Esophagus muscularis mucosa (tissue), 4 donors: ENCODE measurements at regions not wholly inside any gene's neighbourhood (a gene's known extent, or its start where the extent isn't known, plus 50 kb on each side); places are given as distances from the start of the nearest gene placed in this dataset.
A peak's percentile ranks its signal among the peaks of the same experiment; 100 is the strongest.

Source experiments
- DNase-seq: peaks from one replicate; pipeline ENCODE4 v3.0.0-alpha.2; 2017; ENCODE audit errors: extremely low spot score
- H3K27ac ChIP-seq, 4 donors: fragments of 200-600 bp; sonication (generic); replicated peaks in 1 of 4; 1 replicate in 3 of 4; 2 replicates in 1 of 4; pipeline ENCODE4 v1.5.1; 2016 to 2019; ENCODE audit warnings: mild to moderate bottlenecking in 1 of 4
- H3K27me3 ChIP-seq, 4 donors: fragments of 200-600 bp; sonication (generic); one replicate each; pipeline versions ENCODE4 v1.5.1 to v1.6.0; 2016 to 2019
- H3K36me3 ChIP-seq, 4 donors: fragments of 200-600 bp; sonication (generic); one replicate each; pipeline ENCODE4 v1.5.1; 2016 to 2019
- H3K4me1 ChIP-seq, 4 donors: fragments of 200-600 bp; sonication (generic); one replicate each; pipeline ENCODE4 v1.5.1; 2016 to 2019
- H3K4me3 ChIP-seq, 4 donors: fragments of 200-600 bp; sonication (generic); 1 replicate in 2 of 4; 2 replicates in 2 of 4; pipeline ENCODE4 v1.5.1; 2016 to 2019; ENCODE audit warnings: mild to moderate bottlenecking in 4 of 4, moderate library complexity in 1 of 4
- H3K9me3 ChIP-seq, 4 donors: fragments of 200-600 bp; sonication (generic); 1 replicate in 3 of 4; 2 replicates in 1 of 4; pipeline ENCODE4 v1.5.1; 2016 to 2019
- EP300 ChIP-seq: sonication (generic); formaldehyde crosslinking; IDR thresholded peaks from one replicate; pipeline ENCODE4 v1.6.1; 2017; ENCODE audit warnings: antibody characterized with exemption
- POLR2A ChIP-seq: fragments of 450-650 bp; IDR thresholded peaks from one replicate; pipeline ENCODE4 v1.6.1; 2017; ENCODE audit warnings: antibody characterized with exemption, moderate library complexity, mild to moderate bottlenecking, low read depth
- POLR2AphosphoS5 ChIP-seq, 2 donors: sonication (generic); formaldehyde crosslinking; IDR thresholded peaks; one replicate each; pipeline ENCODE4 v1.6.1; 2017; ENCODE audit warnings: antibody characterized with exemption in 2 of 2
- WGBS: methylation state at CpG from one replicate; pipeline ENCODE4 v1.1.5; 2018; 5-methylcytosine and 5-hydroxymethylcytosine counted together
- intact Hi-C: fragments of 100-400 bp; cut with DNase I; formaldehyde crosslinking; loops from one replicate; pipeline ENCODE4 v1.15.1; 2023
- TF ChIP-seq, protein P1 (sequence below), 3 experiments: fragments of 200-600 bp in 2 of 3; fragments of 450-650 bp in 1 of 3; sonication (generic) in 2 of 3; IDR thresholded peaks; one replicate each; pipeline ENCODE4 v1.5.1; 2017 to 2019; ENCODE audit warnings: antibody characterized with exemption in 3 of 3, mild to moderate bottlenecking in 2 of 3, moderate library complexity in 1 of 3

DNA sequence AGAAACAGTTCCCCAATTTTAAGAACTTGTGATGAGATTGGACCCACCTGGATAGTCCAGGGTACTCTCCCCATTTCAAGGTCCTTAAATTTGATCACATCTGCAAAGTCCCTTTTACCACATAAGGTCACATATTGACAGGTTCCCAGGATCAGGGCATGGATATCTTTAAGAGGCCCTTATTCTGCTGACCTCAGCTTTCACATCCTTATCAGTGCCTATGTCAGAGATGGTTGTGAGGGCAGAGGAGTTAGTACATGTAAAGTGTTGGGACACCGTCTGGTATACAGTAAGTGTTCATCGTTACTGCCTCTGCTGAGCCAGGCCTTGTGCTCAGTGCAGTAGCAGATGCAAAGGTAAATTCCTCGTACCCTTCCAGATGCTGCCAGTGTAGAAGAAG lies 375.4 kb upstream of the ASIC2 start:
- intact Hi-C loops, result no loop called here
- Histone ChIP-seq H3K27me3 (peaks cover 0 to 19% (median 0%) of the 10 kb centered on the region in 4 donors), H3K4me3 (no peak overlapping the region), H3K36me3 (no peaks in the 10 kb centered on the region), H3K27ac (no peak overlapping the region), H3K4me1 (no peaks in the 10 kb centered on the region), H3K9me3 (no peaks in the 10 kb centered on the region)
- TF ChIP-seq POLR2AphosphoS5 (IDR thresholded peaks at IDR 0.05) (no peak), EP300 (no peak), POLR2A (no peak)
- TF ChIP-seq, protein P1, sequence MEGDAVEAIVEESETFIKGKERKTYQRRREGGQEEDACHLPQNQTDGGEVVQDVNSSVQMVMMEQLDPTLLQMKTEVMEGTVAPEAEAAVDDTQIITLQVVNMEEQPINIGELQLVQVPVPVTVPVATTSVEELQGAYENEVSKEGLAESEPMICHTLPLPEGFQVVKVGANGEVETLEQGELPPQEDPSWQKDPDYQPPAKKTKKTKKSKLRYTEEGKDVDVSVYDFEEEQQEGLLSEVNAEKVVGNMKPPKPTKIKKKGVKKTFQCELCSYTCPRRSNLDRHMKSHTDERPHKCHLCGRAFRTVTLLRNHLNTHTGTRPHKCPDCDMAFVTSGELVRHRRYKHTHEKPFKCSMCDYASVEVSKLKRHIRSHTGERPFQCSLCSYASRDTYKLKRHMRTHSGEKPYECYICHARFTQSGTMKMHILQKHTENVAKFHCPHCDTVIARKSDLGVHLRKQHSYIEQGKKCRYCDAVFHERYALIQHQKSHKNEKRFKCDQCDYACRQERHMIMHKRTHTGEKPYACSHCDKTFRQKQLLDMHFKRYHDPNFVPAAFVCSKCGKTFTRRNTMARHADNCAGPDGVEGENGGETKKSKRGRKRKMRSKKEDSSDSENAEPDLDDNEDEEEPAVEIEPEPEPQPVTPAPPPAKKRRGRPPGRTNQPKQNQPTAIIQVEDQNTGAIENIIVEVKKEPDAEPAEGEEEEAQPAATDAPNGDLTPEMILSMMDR (IDR thresholded peaks at IDR 0.05), result no peak
- WGBS, result 100% methylated on average over 2 of the region's 3 CpGs
- no peak for DNase-seq

DNA sequence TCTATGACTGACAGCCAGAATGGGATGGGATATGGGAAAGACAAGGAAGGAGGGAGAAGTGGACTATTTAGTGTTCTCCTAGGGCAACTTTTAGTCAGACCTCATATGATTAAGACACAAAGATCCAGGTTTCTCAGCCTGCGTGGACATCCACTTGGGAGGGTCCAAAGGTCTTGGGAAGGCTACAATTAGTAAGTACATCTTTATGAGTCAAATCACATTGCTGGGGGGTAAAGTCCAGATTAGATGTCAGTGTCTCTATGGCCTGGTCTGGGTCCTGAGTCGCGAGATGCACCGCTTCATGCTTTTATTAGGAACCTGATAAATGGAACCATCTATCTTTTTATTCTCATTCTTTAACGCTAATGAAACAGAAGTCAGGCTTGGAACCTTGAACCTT lies 378.4 kb upstream of the ASIC2 start:
- TF ChIP-seq EP300 (no peak), POLR2AphosphoS5 (IDR thresholded peaks at IDR 0.05) (no peak), POLR2A (no peak)
- TF ChIP-seq, protein P1 (IDR thresholded peaks at IDR 0.05), result no peak
- no peak for DNase-seq
- intact Hi-C loops, result loop anchor here (5.0 kb wide), 1 partner anchor 149 kb away; no protein-coding TSS in a partner anchor
- Histone ChIP-seq H3K9me3 (no peaks in the 10 kb centered on the region), H3K4me3 (no peak overlapping the region), H3K36me3 (no peaks in the 10 kb centered on the region), H3K27ac (no peak overlapping the region), H3K4me1 (no peaks in the 10 kb centered on the region), H3K27me3 (peaks cover 0 to 18% (median 0%) of the 10 kb centered on the region in 4 donors)
- 85% methylated on average over 5 of the region's 5 CpGs for WGBS

DNA sequence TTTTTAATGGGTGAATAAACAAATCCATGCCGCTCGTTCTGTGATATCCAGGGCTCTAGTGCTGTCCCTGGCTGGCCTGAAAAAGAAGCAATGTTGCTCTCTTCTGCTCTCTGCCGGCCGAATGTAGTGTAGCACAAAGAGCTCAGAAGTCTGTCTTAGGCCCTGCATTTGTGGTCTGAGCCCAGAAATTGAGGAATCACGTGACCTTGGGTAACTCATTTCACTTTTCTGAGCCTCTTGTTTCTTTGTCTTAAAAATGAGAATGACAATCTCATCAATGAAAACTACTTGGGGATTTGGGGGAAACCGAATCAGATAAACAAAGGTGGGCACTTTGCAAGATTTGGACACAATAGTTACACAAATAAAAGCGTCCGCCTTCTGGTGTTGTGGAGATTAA lies 381.6 kb upstream of the ASIC2 start:
- intact Hi-C loops, result loop anchor here (5.0 kb wide), 1 partner anchor 152 kb away; no protein-coding TSS in a partner anchor
- Histone ChIP-seq H3K9me3 (no peaks in the 10 kb centered on the region), H3K36me3 (no peaks in the 10 kb centered on the region), H3K4me3 (no peak overlapping the region), H3K4me1 (no peaks in the 10 kb centered on the region), H3K27ac (no peak overlapping the region), H3K27me3 (peaks cover 0 to 7% (median 0%) of the 10 kb centered on the region in 4 donors)
- TF ChIP-seq POLR2A (no peak), POLR2AphosphoS5 (IDR thresholded peaks at IDR 0.05) (no peak), EP300 (no peak)
- TF ChIP-seq, protein P1 (IDR thresholded peaks at IDR 0.05), result peak; percentile 77 to 83 (median 77)
- 35% methylated on average over 8 of the region's 8 CpGs for WGBS
- DNase-seq, result no peak

DNA sequence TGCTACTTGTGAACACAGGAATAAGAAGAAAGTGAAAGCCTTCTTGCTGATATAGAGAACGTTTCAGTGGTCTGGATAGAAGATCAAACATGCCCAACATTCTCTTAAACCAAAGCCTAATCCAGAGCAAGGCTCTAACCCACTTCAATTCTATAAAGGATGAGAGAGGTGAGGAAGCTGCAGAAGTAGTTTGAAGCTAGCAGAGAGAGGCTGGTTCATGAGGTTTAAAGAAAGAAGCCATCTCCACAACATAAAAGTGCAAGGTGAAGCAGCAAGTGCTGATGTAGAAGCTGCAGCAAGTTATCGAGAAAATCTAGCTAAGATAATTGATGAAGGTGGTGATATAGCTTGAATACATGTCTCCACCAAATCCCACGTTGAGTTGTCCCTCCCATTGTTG lies 383.3 kb upstream of the ASIC2 start:
- intact Hi-C loops, result no loop called here
- Histone ChIP-seq H3K4me3 (no peak overlapping the region), H3K27ac (no peak overlapping the region), H3K9me3 (no peaks in the 10 kb centered on the region), H3K4me1 (no peaks in the 10 kb centered on the region), H3K27me3 (peaks cover 0 to 7% (median 0%) of the 10 kb centered on the region in 4 donors), H3K36me3 (no peaks in the 10 kb centered on the region)
- WGBS, result 49% methylated on average over 3 of the region's 3 CpGs
- TF ChIP-seq POLR2AphosphoS5 (IDR thresholded peaks at IDR 0.05) (no peak), EP300 (no peak), POLR2A (no peak)
- TF ChIP-seq, protein P1 (IDR thresholded peaks at IDR 0.05), result no peak
- no peak for DNase-seq

DNA sequence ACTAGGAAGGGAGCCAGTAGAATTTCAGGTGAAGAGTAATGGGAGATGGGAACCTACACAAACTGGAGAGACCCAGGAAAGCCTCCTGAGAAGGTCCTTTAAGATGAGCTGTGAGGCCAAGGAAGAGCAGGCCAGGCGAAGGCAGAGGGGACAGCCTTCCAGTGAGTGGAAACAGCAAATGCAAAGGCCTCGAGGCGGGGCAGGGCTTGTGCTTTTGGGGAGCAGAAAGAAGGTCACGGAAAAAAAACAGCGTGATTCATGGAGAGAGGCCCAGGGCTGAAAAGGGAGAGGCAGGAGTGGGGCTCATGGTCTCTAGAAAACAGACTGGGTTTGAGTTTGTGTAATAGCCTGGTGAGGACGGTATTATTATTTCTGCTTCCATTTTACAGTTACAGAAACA lies 386.5 kb upstream of the ASIC2 start:
- Histone ChIP-seq H3K36me3 (no peaks in the 10 kb centered on the region), H3K4me1 (no peaks in the 10 kb centered on the region), H3K4me3 (no peak overlapping the region), H3K9me3 (no peaks in the 10 kb centered on the region), H3K27ac (no peak overlapping the region), H3K27me3 (no peaks in the 10 kb centered on the region)
- TF ChIP-seq POLR2AphosphoS5 (IDR thresholded peaks at IDR 0.05) (no peak), EP300 (no peak), POLR2A (no peak)
- TF ChIP-seq, protein P1 (IDR thresholded peaks at IDR 0.05), result no peak
- DNase-seq, result no peak
- WGBS, result 82% methylated on average over 6 of the region's 6 CpGs
- intact Hi-C loops, result no loop called here
